ENCODE measurements at regions not wholly inside any gene's neighbourhood (a gene's known extent, or its start where the extent isn't known, plus 50 kb on each side); places are given as distances from the start of the nearest gene placed in this dataset.
A peak's percentile ranks its signal among the peaks of the same experiment; 100 is the strongest.

- H3K9me3 ChIP-seq: no peaks in the 10 kb centered on the region
- no peak overlapping the region for H3K27ac ChIP-seq
- DNase-seq (no peak), ATAC-seq (peak; percentile 65 to 78 (median 72))
- H3K4me1 ChIP-seq: no peaks in the 10 kb centered on the region
- H3K27me3 ChIP-seq: no peaks in the 10 kb centered on the region
- 46% methylated on average over 5 of the region's 6 CpGs for WGBS (ENCODE audit: insufficient coverage, low coverage, low lambda C conversion rate, missing lambda C conversion rate)
- H3K4me3 ChIP-seq: no peak overlapping the region
- H3K36me3 ChIP-seq: no peaks in the 10 kb centered on the region
- intact Hi-C loops (cut with DNase I): no loop called here
- TF ChIP-seq CTCF (IDR thresholded peaks at IDR 0.05): no peak
- TF ChIP-seq POLR2A (IDR thresholded peaks at IDR 0.05): no peak
Observed at GRCh38 chr1:55318116-55318817, 103.1 kb upstream of the USP24 start.

- Histone ChIP-seq H3K27me3 (no peaks in the 10 kb centered on the region), H3K27ac (no peak overlapping the region), H3K9me3 (no peaks in the 10 kb centered on the region), H3K4me3 (no peak overlapping the region), H3K36me3 (no peaks in the 10 kb centered on the region), H3K4me1 (no peaks in the 10 kb centered on the region)
- ATAC-seq (peak in 3 of 4 donors; percentile 25 to 56 (median 45)), DNase-seq (no peak)
- 57% methylated on average over 3 of the region's 3 CpGs for WGBS (ENCODE audit: insufficient coverage, low coverage, low lambda C conversion rate, missing lambda C conversion rate)
- intact Hi-C loops (cut with DNase I): no loop called here
- TF ChIP-seq CTCF (IDR thresholded peaks at IDR 0.05): no peak
- TF ChIP-seq POLR2A (IDR thresholded peaks at IDR 0.05): no peak
Observed at GRCh38 chr1:55317673-55318072, 102.5 kb upstream of the USP24 start.

DNA sequence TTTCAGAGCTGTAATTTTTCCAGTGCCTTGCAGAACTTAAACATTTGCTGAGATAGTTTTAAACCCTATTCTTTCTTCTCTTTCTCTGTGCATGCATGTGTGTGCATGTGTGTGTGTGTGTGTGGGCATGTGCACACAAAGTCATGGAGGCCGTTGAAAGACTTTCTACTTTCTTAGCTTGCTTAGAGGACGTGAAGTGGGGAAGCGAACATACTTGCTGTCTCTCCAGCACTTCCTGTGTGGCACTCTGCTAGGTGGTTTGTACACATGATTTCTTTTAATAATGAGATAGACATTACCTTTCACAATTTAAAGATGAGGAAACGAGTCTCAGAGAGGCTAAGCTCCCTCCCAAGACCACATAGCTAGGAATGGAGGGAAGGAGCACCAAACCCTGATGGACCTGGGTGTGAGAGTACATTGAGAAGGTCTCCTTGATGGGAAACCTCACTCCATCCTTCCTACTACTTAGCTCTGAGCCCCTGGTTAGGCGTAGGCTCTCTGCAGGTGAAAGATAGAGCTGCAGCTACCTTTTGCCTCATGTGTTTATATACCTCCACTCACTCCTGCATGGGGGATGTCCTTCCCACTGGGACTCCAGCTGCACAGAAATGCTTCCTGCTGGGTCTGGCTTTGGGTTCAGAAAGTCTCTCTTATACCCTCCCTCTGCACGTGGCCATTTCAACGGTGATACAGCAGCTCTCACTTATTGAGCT lies 101.9 kb upstream of the USP24 start:
- H3K4me1 ChIP-seq: no peaks in the 10 kb centered on the region
- DNase-seq (no peak), ATAC-seq (no peak)
- H3K36me3 ChIP-seq: no peaks in the 10 kb centered on the region
- H3K27ac ChIP-seq: no peak overlapping the region
- H3K4me3 ChIP-seq: no peak overlapping the region
- TF ChIP-seq POLR2A (IDR thresholded peaks at IDR 0.05) (no peak), CTCF (IDR thresholded peaks at IDR 0.05) (no peak)
- no peaks in the 10 kb centered on the region for H3K27me3 ChIP-seq
- intact Hi-C loops (cut with DNase I): no loop called here
- no peaks in the 10 kb centered on the region for H3K9me3 ChIP-seq
- WGBS (ENCODE audit: insufficient coverage, low coverage, low lambda C conversion rate, missing lambda C conversion rate): 61% methylated on average over 6 of the region's 7 CpGs

DNA sequence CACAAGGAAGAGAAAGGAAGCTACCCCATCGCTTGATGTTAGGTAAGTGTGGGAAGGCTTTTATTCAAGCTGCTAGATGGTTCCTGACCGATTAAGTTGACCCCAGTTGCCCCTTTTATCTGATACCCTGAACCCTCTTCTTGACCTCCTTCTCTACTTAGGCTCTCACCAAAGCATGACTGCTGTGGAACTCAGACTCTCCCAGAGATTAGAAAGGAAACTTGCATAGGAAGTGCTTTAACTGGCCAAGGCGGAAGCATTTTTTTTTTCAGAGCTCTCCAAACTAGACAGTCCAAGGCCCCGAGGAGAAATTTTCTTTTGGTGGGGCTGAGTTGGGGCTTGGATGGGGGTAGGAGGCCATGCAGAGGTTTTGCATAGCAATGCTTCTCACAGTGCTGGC lies 101.3 kb upstream of the USP24 start:
- no peaks in the 10 kb centered on the region for H3K27me3 ChIP-seq
- H3K36me3 ChIP-seq: no peaks in the 10 kb centered on the region
- intact Hi-C loops (cut with DNase I): no loop called here
- ATAC-seq (peak; percentile 43 to 54 (median 46)), DNase-seq (no peak)
- no peaks in the 10 kb centered on the region for H3K4me1 ChIP-seq
- H3K27ac ChIP-seq: no peak overlapping the region
- H3K4me3 ChIP-seq: no peak overlapping the region
- WGBS (ENCODE audit: insufficient coverage, low coverage, low lambda C conversion rate, missing lambda C conversion rate): 22% methylated on average over 3 of the region's 4 CpGs
- no peaks in the 10 kb centered on the region for H3K9me3 ChIP-seq
- TF ChIP-seq CTCF (IDR thresholded peaks at IDR 0.05): no peak
